ENCODE measurements at regions not wholly inside any gene's neighbourhood (a gene's known extent, or its start where the extent isn't known, plus 50 kb on each side); places are given as distances from the start of the nearest gene placed in this dataset.

DNA sequence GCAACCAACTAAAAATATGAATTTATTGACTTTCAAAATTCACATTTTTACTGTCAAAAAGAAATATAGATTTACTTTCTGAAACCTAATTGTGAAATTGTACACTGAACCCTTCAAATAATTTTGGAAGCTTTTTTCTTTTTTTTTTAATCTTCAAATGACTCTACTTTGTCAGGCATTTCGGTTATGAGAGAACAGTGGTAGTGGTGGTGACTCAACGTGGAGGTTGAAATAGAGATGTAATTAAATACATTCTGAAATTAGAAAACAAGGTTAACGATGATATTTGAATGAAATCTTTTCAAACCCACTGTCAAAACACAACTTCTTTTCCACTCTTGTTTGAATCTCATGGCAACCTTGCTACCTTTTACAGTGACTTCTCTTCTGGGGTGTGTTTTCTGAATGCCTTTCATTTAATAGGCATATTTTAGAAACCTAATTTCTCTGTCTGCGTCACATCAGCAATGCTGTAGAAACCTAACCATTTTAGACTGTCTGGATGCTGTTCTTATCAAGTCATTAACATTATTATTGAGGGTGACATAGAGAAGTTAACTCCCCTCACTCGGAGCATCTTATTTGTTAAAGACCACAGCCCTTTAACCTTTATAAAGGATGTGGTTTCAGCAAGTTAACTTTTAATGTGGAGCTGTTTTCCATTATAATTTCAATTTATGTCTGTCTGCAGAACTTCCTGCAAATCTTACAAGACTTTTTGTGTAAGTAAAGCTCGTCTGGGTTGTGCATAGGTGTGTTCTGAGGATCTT, 136.8 kb downstream of the PCDH7 start:
- TF ChIP-seq, protein P1, sequence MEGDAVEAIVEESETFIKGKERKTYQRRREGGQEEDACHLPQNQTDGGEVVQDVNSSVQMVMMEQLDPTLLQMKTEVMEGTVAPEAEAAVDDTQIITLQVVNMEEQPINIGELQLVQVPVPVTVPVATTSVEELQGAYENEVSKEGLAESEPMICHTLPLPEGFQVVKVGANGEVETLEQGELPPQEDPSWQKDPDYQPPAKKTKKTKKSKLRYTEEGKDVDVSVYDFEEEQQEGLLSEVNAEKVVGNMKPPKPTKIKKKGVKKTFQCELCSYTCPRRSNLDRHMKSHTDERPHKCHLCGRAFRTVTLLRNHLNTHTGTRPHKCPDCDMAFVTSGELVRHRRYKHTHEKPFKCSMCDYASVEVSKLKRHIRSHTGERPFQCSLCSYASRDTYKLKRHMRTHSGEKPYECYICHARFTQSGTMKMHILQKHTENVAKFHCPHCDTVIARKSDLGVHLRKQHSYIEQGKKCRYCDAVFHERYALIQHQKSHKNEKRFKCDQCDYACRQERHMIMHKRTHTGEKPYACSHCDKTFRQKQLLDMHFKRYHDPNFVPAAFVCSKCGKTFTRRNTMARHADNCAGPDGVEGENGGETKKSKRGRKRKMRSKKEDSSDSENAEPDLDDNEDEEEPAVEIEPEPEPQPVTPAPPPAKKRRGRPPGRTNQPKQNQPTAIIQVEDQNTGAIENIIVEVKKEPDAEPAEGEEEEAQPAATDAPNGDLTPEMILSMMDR (IDR thresholded peaks at IDR 0.05; ENCODE audit: insufficient read depth, low read depth, low read length) = no peak
- no peak for DNase-seq (ENCODE audit: low read depth)
- no peak overlapping the region for H3K4me3 ChIP-seq (ENCODE audit: low read depth, low read length)

DNA sequence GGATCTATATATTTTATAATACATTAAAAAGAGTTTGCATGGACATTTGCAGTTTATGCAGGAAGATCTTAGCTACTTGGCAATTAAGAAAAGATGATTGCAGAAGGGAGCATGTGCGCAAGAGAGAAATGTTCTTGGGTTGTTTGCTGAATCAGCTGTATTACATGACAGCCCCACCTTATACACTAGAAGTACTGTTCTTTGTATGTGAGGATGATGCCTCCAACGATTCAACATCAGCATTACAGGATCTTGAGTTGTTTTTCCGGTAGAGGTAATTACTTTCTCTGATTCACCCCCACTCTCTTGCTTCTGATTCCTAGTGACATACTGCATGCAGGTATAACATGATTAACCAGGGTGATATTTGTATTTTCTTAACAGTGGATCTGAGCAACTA, 140.8 kb downstream of the PCDH7 start:
- TF ChIP-seq, protein P1 (IDR thresholded peaks at IDR 0.05; ENCODE audit: insufficient read depth, low read depth, low read length) = no peak
- H3K4me3 ChIP-seq (ENCODE audit: low read depth, low read length) = no peak overlapping the region
- DNase-seq (ENCODE audit: low read depth) = no peak

DNA sequence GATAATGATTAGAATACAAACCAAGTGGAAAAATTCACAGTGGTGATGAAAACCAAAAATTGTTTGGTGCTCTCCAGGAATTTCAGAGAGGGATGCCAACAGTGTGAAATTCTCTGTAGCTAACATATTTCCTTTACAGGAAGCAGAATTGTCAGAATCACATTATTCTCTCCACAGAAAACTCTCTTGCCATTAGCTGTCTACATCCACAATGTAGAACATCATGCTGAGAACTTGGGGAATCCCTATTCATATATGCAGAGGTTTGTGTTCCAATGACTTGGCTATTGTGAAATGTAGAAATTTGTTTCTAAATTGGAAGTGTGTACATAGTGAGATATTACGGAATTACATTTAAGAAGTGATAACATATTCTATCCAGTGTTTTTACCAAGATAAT, 142.0 kb downstream of the PCDH7 start:
- TF ChIP-seq, protein P1 (IDR thresholded peaks at IDR 0.05; ENCODE audit: insufficient read depth, low read depth, low read length) = no peak
- no peak for DNase-seq (ENCODE audit: low read depth)
- H3K4me3 ChIP-seq (ENCODE audit: low read depth, low read length) = no peak overlapping the region

DNA sequence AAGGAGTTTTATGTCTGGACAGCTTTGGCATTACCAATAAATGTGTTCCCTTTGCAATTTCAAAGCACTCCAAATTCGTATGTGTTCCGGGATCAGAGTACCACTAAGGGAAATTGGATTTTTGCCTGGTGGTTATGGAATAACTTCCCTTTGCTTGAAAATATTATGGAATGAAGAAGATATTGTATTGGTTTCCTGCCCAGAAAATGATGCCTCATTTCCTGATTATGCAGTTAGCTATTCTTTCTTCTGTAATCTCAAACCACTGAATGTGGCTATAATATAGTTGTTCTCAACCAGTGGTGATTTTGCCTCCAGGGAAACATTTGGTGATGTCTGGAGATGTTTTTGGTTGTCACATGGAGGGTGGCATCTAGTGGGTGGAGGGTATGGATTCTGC, 142.9 kb downstream of the PCDH7 start:
- no peak for DNase-seq (ENCODE audit: low read depth)
- no peak overlapping the region for H3K4me3 ChIP-seq (ENCODE audit: low read depth, low read length)
- TF ChIP-seq, protein P1 (IDR thresholded peaks at IDR 0.05; ENCODE audit: insufficient read depth, low read depth, low read length) = no peak

DNA sequence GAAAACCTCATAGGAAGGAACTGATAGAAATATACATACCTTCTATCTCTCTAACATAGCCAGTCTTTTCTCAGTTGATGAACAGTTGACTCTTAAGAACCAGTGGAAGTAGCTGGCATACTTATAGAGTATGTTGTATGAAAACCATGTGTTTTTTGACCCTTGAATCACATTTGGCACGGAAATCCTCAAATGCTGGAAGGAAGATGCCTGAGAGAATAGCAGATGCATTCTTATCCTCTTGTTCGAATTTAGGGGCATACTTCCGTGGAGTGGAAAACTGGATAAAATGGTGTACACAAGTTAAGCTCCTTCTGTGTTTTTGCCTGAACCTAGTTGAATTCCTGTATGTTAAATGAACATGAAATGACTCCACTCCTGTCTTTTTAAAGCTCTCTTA, 145.5 kb downstream of the PCDH7 start:
- DNase-seq (ENCODE audit: low read depth) = no peak
- TF ChIP-seq, protein P1 (IDR thresholded peaks at IDR 0.05; ENCODE audit: insufficient read depth, low read depth, low read length) = no peak
- no peak overlapping the region for H3K4me3 ChIP-seq (ENCODE audit: low read depth, low read length)

DNA sequence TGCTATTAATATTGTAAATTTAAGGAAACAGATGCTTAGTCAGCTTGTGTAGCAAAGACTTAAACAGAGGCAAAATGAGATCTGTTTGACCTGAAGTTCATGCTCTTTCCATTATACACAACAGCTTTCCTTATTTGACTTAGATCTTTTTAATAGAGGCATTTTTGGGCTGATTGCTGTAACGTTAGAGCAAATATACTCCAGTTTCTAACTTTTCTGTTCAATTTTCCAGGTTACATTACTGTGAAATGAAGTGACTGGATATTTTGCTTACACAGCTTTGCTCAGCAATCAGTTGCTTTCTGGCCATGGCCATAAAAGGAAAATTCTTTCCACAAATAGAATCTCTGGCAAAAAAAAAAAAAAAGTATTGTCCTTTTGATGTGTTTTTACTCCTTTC, 146.2 kb downstream of the PCDH7 start:
- TF ChIP-seq, protein P1 (IDR thresholded peaks at IDR 0.05; ENCODE audit: insufficient read depth, low read depth, low read length) = no peak
- DNase-seq (ENCODE audit: low read depth) = peak; percentile 26

DNA sequence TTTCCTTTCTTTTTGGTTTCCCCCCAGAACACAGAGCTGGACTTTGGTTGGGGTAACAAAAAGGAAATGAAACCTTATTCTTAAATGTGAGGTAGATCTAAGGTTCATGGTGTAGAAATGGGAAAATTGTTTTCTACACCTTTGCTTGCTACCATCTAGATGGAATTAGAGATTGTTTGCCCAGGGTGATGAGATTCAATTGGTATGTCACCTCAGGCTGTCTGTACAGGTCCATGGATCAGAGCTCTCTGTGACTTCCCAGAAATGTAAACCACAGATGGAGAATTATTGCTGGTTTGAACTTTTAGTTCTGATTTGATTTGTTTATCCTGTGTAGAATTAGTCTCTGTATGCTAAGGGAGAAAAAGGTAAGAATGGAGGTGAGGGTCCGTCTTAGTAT, 146.7 kb downstream of the PCDH7 start:
- TF ChIP-seq, protein P1 (IDR thresholded peaks at IDR 0.05; ENCODE audit: insufficient read depth, low read depth, low read length) = no peak
- no peak overlapping the region for H3K4me3 ChIP-seq (ENCODE audit: low read depth, low read length)
- DNase-seq (ENCODE audit: low read depth) = no peak

More for the DNA sequence above, 146.2 kb downstream of the PCDH7 start:
- no peak overlapping the region for H3K4me3 ChIP-seq (ENCODE audit: low read depth, low read length)
